Esophagus squamous epithelium (tissue), 5 donors: ENCODE measurements at regions not wholly inside any gene's neighbourhood (a gene's known extent, or its start where the extent isn't known, plus 50 kb on each side); places are given as distances from the start of the nearest gene placed in this dataset.

Source experiments
- DNase-seq: peaks from one replicate; lab custom pipeline; 2025; lab: John Stamatoyannopoulos, UW
- H3K27ac ChIP-seq, 4 donors: fragments of 200-600 bp; sonication (generic); one replicate each; pipeline ENCODE4 v1.5.1; 2016 to 2019; ENCODE audit warnings: mild to moderate bottlenecking in 1 of 4
- H3K27me3 ChIP-seq, 4 donors: fragments of 200-600 bp; sonication (generic); 1 replicate in 3 of 4; 2 replicates in 1 of 4; pipeline versions ENCODE4 v1.5.1 to v1.6.0; 2017 to 2021; ENCODE audit warnings: antibody characterized with exemption in 1 of 4
- H3K36me3 ChIP-seq, 3 donors: fragments of 200-600 bp; sonication (generic); one replicate each; pipeline ENCODE4 v1.5.1; 2016 to 2019
- H3K4me1 ChIP-seq, 3 donors: fragments of 200-600 bp; sonication (generic); one replicate each; pipeline ENCODE4 v1.5.1; 2017 to 2019
- H3K4me3 ChIP-seq, 4 donors: fragments of 200-600 bp; sonication (generic); 1 replicate in 3 of 4; 2 replicates in 1 of 4; pipeline ENCODE4 v1.5.1; 2016 to 2019; ENCODE audit warnings: mild to moderate bottlenecking in 2 of 4, moderate library complexity in 1 of 4
- H3K9me3 ChIP-seq, 3 donors: fragments of 200-600 bp; sonication (generic); one replicate each; pipeline ENCODE4 v1.5.1; 2016 to 2019
- CTCF ChIP-seq, 6 experiments: fragments of 450-650 bp in 4 of 6; fragments of 200-600 bp in 2 of 6; sonication (generic) in 2 of 6; IDR thresholded peaks; one replicate each; pipeline ENCODE4 v1.5.1; 2016 to 2019; ENCODE audit warnings: antibody characterized with exemption in 6 of 6, mild to moderate bottlenecking in 4 of 6, moderate library complexity in 4 of 6
- POLR2A ChIP-seq, 4 donors: fragments of 450-650 bp; IDR thresholded peaks; one replicate each; pipeline ENCODE4 v1.6.1; 2017; ENCODE audit warnings: antibody characterized with exemption in 4 of 4, mild to moderate bottlenecking in 4 of 4, moderate library complexity in 3 of 4
- WGBS, 2 donors: methylation state at CpG; one replicate each; pipeline ENCODE4 v1.1.5; 2018; 5-methylcytosine and 5-hydroxymethylcytosine counted together
- intact Hi-C: fragments of 100-400 bp; cut with DNase I; formaldehyde crosslinking; loops from one replicate; pipeline ENCODE4 v1.15.0; 2022
- donor health status: DM: yes; HTN: yes; CAD: no.

GRCh38 chrX:147679356-147680005 is 232.2 kb upstream of the FMR1 start:
- TF ChIP-seq CTCF (IDR thresholded peaks at IDR 0.05) (no peak), POLR2A (IDR thresholded peaks at IDR 0.05) (no peak)
- 40 to 46% methylated on average over 5 of the region's 5 CpGs for WGBS, 2 donors
- no peak overlapping the region for H3K27ac ChIP-seq
- no peaks in the 10 kb centered on the region for H3K4me1 ChIP-seq
- peaks cover 0 to 4% (median 0%) of the 10 kb centered on the region in 3 donors for H3K9me3 ChIP-seq
- H3K4me3 ChIP-seq, result no peak overlapping the region
- no peaks in the 10 kb centered on the region for H3K27me3 ChIP-seq
- no peaks in the 10 kb centered on the region for H3K36me3 ChIP-seq
- no peak for DNase-seq
- intact Hi-C loops, result no loop called here

GRCh38 chrX:147680251-147680650 is 231.5 kb upstream of the FMR1 start:
- no peak for DNase-seq
- no peak overlapping the region for H3K27ac ChIP-seq
- no peaks in the 10 kb centered on the region for H3K27me3 ChIP-seq
- H3K4me1 ChIP-seq, result no peaks in the 10 kb centered on the region
- H3K36me3 ChIP-seq, result no peaks in the 10 kb centered on the region
- peaks cover 0 to 4% (median 0%) of the 10 kb centered on the region in 3 donors for H3K9me3 ChIP-seq
- intact Hi-C loops, result no loop called here
- TF ChIP-seq POLR2A (IDR thresholded peaks at IDR 0.05) (no peak), CTCF (IDR thresholded peaks at IDR 0.05) (no peak)
- no peak overlapping the region for H3K4me3 ChIP-seq
- 29 to 38% methylated on average over 4 of the region's 4 CpGs for WGBS, 2 donors

DNA sequence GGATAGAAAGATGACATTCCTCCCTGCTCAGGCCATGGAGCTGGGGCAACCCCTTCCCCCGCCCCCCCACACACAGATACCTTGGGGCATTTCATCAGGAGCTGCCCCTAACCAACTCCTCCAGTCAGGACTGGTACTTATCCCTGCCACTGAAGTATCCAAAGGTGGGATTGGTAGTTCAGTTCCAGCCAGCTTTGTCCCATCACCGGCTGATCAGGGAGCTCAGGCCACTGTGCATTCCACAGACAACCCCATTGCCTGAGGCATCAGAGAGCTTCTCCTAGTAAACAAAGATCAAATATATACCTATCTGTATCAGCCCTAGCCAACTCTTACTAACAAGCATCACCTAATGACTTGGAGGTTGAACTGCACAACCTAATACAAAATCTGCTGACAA is 218.2 kb upstream of the FMR1 start:
- no CpG with 5 or more reads among the region's 2 CpGs for WGBS, 2 donors
- intact Hi-C loops, result no loop called here

DNA sequence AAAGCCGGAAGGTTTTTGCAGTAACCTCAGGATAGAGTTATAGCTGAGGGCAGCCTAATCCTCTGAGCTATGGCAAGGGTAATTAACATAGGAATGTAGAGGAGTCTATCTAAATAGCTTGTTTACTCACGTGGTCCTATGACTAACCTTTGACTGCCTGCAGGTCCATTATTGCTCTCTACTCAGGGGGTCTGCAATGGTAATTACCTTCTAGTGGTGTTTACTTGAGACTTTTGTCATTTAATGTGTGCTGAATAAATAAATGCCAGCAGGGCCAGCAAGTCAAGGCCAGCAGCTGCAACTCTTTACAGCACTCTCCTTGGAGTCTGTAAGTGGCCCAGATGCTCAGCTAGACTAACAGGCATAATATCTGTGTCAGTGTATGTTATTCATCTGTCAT is 212.7 kb upstream of the FMR1 start:
- Histone ChIP-seq H3K4me3 (no peak overlapping the region), H3K36me3 (no peaks in the 10 kb centered on the region), H3K9me3 (no peaks in the 10 kb centered on the region), H3K27me3 (no peaks in the 10 kb centered on the region), H3K4me1 (no peaks in the 10 kb centered on the region), H3K27ac (no peak overlapping the region)
- no peak for TF ChIP-seq POLR2A (IDR thresholded peaks at IDR 0.05)
- TF ChIP-seq CTCF (IDR thresholded peaks at IDR 0.05), result no peak
- intact Hi-C loops, result no loop called here
- WGBS, 2 donors, result 0 to 30% methylated on average over 1 to 2 of the region's 2 CpGs
- DNase-seq, result no peak

More for the DNA sequence above, 218.2 kb upstream of the FMR1 start:
- no peak overlapping the region for H3K4me3 ChIP-seq
- no peaks in the 10 kb centered on the region for H3K36me3 ChIP-seq
- H3K27me3 ChIP-seq, result no peaks in the 10 kb centered on the region
- no peaks in the 10 kb centered on the region for H3K9me3 ChIP-seq
- DNase-seq, result no peak
- no peak overlapping the region for H3K27ac ChIP-seq
- no peaks in the 10 kb centered on the region for H3K4me1 ChIP-seq
- TF ChIP-seq POLR2A (IDR thresholded peaks at IDR 0.05) (no peak), CTCF (IDR thresholded peaks at IDR 0.05) (no peak)

GRCh38 chrX:147710301-147710700 is 201.4 kb upstream of the FMR1 start:
- Histone ChIP-seq H3K9me3 (no peaks in the 10 kb centered on the region), H3K36me3 (no peaks in the 10 kb centered on the region), H3K27me3 (no peaks in the 10 kb centered on the region), H3K4me1 (no peaks in the 10 kb centered on the region), H3K27ac (no peak overlapping the region), H3K4me3 (no peak overlapping the region)
- intact Hi-C loops, result no loop called here
- TF ChIP-seq POLR2A (IDR thresholded peaks at IDR 0.05), result no peak
- no peak for TF ChIP-seq CTCF (IDR thresholded peaks at IDR 0.05)
- no peak for DNase-seq
- WGBS, 2 donors, result 37% methylated on average over 2 of the region's 2 CpGs
